ENCODE measurements at regions not wholly inside any gene's neighbourhood (a gene's known extent, or its start where the extent isn't known, plus 50 kb on each side); places are given as distances from the start of the nearest gene placed in this dataset.
A peak's percentile ranks its signal among the peaks of the same experiment; 100 is the strongest.

DNA sequence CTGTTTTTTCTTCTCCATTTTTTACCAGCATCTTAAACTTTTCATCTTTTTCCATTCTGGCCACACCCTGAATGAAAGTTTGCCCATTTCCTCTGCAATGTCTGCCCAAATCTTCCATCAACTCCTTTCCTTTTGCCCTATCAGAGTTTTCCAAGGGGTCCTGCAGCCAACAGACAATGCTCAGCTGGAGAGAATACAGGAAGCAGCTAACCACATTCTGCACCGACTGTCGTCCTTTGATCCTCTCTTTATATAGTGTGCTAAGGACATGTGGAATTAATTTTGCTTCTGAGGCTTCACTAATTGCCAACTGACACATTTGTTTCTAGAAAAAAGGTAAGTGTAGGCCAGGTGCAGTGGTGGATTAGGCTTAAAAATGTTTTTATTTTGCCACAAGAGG is 50.5 kb upstream of the DLX2 start:
- no peak overlapping the region for H3K4me3 ChIP-seq (ENCODE audit: low read depth, low read length)
- DNase-seq (ENCODE audit: low read depth) = no peak
- TF ChIP-seq, protein P1, sequence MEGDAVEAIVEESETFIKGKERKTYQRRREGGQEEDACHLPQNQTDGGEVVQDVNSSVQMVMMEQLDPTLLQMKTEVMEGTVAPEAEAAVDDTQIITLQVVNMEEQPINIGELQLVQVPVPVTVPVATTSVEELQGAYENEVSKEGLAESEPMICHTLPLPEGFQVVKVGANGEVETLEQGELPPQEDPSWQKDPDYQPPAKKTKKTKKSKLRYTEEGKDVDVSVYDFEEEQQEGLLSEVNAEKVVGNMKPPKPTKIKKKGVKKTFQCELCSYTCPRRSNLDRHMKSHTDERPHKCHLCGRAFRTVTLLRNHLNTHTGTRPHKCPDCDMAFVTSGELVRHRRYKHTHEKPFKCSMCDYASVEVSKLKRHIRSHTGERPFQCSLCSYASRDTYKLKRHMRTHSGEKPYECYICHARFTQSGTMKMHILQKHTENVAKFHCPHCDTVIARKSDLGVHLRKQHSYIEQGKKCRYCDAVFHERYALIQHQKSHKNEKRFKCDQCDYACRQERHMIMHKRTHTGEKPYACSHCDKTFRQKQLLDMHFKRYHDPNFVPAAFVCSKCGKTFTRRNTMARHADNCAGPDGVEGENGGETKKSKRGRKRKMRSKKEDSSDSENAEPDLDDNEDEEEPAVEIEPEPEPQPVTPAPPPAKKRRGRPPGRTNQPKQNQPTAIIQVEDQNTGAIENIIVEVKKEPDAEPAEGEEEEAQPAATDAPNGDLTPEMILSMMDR (conservative IDR thresholded peaks at IDR 0.05; ENCODE audit: low read depth, low read length) = no peak

DNA sequence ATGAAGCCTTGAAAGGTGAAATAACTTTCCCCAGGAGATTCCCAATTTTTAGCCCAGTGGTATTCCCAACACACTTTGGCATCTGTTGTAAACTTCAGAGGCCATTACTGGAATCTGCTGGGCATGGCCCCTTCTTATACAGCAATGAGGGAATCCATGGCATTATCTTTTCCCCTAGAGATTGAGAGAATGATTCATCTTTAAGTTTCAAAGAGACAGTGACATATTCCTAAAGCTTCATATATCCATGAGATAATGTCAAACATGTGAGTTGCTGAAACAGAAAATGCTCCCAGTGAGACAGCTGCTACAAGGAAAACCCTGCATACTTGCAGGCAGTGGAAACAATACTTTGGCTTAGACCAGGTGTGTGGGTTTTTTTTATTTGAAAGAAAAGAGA is 51.1 kb upstream of the DLX2 start:
- TF ChIP-seq, protein P1 (conservative IDR thresholded peaks at IDR 0.05; ENCODE audit: low read depth, low read length) = no peak
- no peak for DNase-seq (ENCODE audit: low read depth)
- H3K4me3 ChIP-seq (ENCODE audit: low read depth, low read length) = no peak overlapping the region

GRCh38 chr2:172155752-172156151 is 53.1 kb upstream of the DLX2 start:
- no peak for DNase-seq (ENCODE audit: low read depth)
- H3K4me3 ChIP-seq (ENCODE audit: low read depth, low read length) = no peak overlapping the region
- TF ChIP-seq, protein P1 (conservative IDR thresholded peaks at IDR 0.05; ENCODE audit: low read depth, low read length) = no peak

GRCh38 chr2:172160839-172161238 is 58.1 kb upstream of the DLX2 start:
- TF ChIP-seq, protein P1 (conservative IDR thresholded peaks at IDR 0.05; ENCODE audit: low read depth, low read length) = no peak
- no peak for DNase-seq (ENCODE audit: low read depth)
- no peak overlapping the region for H3K4me3 ChIP-seq (ENCODE audit: low read depth, low read length)

DNA sequence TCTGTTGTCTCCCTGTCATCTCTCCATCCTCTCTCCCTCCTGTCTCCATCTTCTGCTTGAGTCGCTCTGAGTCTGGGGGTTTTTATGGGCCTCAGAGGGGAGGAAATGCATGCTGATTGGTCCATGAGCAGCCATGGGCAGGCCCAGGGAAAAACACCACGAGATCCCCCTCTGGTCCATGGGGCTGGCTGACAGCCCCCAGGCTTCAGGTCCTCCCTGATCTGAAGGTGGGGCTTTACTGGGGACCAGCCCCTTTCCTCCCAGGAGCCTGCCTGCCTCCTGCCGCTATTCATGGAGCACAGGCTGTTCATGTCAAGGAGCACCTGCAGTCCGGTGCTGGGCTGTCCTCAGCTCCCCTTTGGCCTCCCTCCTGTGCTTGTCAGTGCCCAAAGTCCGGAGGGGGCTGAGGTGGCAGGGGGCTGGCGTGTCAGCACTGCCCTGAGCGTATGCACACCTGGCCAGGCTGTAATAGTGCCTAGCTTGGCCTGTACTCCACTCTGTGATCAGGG is 59.6 kb upstream of the DLX2 start:
- no peak overlapping the region for H3K4me3 ChIP-seq (ENCODE audit: low read depth, low read length)
- TF ChIP-seq, protein P1 (conservative IDR thresholded peaks at IDR 0.05; ENCODE audit: low read depth, low read length) = no peak
- DNase-seq (ENCODE audit: low read depth) = no peak

DNA sequence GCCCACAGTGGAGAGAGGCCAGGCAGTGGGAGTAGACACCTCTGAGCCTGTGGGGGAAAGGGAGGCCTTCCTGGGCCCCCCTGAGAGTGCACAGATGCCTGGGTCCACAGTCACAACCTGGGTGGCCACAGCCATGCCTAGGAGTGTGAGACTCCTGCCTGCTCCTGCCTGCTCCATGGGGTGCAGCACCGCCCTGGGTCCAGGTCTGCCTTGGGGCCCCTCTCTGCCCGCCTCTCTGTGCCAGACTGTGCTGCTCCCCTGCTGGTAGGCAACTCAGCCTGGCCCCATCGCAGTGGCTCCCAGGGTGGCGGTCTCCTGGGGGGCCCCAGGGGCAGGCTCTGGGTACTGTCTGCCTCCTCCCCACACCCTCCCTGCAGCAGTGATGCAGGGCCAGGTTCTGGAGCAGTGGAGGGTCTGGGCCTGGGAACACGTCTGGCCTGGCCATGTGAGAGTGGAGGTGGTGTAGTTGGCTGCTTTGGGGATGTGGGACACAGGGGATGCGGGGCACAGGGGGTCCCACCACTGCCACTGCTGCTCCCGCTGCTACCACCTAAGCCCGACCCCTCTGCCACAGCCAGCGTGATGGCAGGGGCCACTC is 60.1 kb upstream of the DLX2 start:
- H3K4me3 ChIP-seq (ENCODE audit: low read depth, low read length) = no peak overlapping the region
- TF ChIP-seq, protein P1 (conservative IDR thresholded peaks at IDR 0.05; ENCODE audit: low read depth, low read length) = no peak
- DNase-seq (ENCODE audit: low read depth) = no peak

GRCh38 chr2:172168917-172169346 is 66.2 kb upstream of the DLX2 start:
- peak; percentile 16 for DNase-seq (ENCODE audit: low read depth)
- H3K4me3 ChIP-seq (ENCODE audit: low read depth, low read length) = no peak overlapping the region
- TF ChIP-seq, protein P1 (conservative IDR thresholded peaks at IDR 0.05; ENCODE audit: low read depth, low read length) = no peak
